Midbrain (tissue), 1 donor: ENCODE measurements at regions not wholly inside any gene's neighbourhood (a gene's known extent, or its start where the extent isn't known, plus 50 kb on each side); places are given as distances from the start of the nearest gene placed in this dataset.
"Not testable (repeated sequence)": the region's sequence is repeated elsewhere in the genome, so short reads cannot be mapped to it uniquely, and the experiment has no call there.

ENCODE experiments used
- DNase-seq: peaks from one replicate; lab custom pipeline; 2025; lab: John Stamatoyannopoulos, UW

- no peak for DNase-seq
Observed at GRCh38 chr4:114087596-114088230, 108.3 kb upstream of the ARSJ start.

- no peak for DNase-seq
Observed at GRCh38 chr4:114088481-114088880, 109.0 kb upstream of the ARSJ start.

DNA sequence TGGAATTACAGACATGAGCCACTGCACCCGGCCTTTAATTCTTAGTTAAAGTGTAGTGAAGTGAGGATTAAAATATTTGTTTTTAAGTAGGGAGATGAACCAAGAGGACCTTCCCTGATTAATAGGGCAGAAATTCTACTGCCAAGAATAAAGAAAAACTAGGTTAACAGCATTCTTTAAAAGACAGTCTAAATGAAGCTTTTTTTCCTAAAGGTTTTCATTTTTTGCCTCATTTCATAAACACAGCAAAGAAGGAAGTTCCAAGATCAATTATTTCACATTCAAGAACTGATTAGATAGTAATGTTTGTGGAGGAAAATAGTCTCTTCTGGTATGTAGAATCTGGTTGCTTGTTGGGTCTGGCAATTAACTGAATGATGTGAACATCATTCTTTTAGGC lies 112.1 kb upstream of the ARSJ start:
- DNase-seq, result no peak

GRCh38 chr4:114093221-114093715 lies 113.8 kb upstream of the ARSJ start:
- DNase-seq, result no peak

DNA sequence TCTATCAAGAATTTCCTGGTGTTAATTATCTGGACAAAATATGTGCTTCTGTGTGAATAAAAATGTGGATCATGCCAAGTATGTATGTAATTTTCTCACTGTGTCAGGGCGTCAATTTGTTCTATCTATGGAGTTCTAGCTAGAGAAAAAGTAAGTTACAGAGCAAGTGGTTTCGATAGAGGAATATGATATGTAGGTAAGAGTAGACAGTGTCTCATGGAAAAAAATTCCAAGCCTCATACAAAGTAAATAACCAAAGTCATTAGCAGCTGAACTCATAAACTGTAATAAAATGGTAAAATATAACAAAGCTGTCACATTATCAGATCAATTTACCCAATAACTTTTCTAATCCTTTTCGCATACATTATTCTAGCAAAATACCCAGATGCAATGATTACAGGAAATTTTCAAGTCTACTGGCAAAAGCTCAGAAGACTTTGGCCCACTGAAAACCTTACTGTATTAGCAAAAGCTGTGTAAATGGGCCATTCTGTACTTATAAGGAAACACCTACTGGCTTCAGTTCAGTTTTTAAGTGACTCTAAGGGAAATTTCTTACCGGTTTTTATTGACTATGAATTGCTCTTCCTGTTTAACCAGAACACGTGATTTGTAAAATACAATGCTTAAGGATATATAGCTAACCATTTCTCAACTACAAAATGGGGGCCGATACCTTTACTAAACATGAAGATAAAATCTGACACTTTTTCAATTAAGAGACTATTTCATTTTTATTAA lies 121.0 kb upstream of the ARSJ start:
- no peak for DNase-seq

- DNase-seq, result no peak
Observed at GRCh38 chr4:114103908-114104307, 124.5 kb upstream of the ARSJ start.

GRCh38 chr4:114108869-114109268 lies 129.4 kb upstream of the ARSJ start:
- DNase-seq, result no peak

DNA sequence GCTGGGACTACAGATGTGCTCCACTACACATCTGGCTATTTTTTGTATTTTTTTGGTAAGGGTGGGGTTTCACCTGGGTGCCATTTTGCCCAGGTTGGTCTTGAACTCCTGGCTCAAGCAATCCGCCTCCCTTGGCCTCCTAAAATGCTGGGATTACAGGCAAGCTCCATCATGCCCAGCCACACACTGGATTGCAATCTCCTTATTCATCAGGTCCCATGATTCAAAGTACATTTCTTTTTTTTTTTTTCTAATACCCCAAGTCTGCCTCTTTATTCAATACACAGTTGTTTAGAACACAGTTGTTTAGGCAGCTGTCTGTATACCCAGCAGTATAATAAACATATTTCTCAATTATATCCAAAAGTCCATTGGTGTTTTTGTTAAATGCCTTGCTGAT lies 130.3 kb upstream of the ARSJ start:
- no peak for DNase-seq

- DNase-seq, result no peak
Observed at GRCh38 chr4:114115526-114115925, 136.1 kb upstream of the ARSJ start.

DNA sequence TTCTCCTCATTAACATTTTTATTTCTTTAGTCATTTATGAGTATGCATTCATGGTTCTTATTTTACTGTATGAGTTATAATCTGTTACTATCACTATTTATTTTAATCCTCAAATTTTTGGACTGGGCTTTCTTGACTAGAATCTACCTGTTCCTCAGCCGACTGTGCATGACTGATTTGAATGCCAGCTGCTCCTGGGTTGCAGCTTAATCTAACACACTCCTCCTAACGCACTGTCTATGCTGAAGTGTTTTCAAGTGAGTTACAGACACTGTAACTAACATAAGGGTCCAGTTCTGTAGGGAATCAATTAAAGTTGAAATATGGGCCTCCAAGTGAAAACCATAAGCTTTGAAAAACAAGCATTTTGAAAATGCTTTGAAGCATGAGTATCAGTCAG lies 137.4 kb upstream of the ARSJ start:
- no peak for DNase-seq

DNA sequence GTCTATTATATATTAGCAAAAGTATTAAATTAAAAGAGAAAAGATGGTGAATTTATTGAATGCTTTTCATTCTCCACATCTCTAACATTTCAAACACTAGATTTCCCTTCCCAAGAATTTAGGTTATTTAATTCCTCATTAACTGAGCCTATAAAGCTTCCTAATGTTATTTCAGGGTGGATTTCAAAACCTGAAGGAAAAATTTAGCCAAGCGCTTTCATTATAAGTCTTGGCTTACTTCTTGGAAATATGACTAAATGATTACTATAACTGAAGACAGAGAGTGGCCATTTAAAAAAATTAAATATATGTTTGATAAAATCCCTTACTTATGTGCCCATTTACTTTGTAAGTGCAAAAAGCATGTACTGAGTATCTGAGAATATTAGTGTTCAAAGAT lies 141.8 kb upstream of the ARSJ start:
- DNase-seq, result no peak

GRCh38 chr4:114132199-114132598 lies 152.8 kb upstream of the ARSJ start:
- DNase-seq, result no peak

GRCh38 chr4:114132830-114133229 lies 153.4 kb upstream of the ARSJ start:
- DNase-seq, result no peak

- DNase-seq, result no peak
Observed at GRCh38 chr4:114136069-114136468, 156.6 kb upstream of the ARSJ start.

GRCh38 chr4:114137984-114138383 lies 158.5 kb upstream of the ARSJ start:
- DNase-seq, result no peak

- no peak for DNase-seq
Observed at GRCh38 chr4:114146947-114147618, 167.6 kb upstream of the ARSJ start.

DNA sequence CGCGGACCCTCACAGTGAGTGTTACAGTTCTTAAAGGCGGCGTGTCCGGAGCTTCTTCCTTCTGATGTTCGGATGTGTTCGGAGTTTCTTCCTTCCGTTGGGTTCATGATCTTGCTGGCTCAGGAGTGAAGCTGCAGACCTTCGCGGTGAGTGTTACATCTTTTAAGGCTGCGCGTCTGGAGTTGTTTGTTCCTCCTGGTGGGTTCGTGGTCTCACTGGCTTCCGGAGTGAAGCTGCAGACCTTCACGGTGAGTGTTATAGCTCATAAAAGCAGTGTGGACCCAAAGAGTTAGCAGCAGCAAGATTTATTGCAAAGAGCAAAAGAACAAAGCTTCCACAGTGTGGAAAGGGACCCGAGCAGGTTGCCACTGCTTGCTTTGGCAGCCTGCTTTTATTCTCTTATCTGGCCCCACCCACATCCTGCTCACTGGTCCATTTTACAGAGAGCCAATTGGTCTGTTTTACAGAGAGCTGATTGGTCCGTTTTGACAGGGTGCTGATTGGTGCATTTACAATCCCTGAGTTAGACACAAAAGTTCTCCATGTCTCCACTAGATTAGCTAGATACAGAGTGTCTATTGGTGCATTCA lies 168.3 kb upstream of the ARSJ start:
- not testable (repeated sequence) for DNase-seq

- DNase-seq, result not testable (repeated sequence)
Observed at GRCh38 chr4:114148372-114149070, 169.1 kb upstream of the ARSJ start.

DNA sequence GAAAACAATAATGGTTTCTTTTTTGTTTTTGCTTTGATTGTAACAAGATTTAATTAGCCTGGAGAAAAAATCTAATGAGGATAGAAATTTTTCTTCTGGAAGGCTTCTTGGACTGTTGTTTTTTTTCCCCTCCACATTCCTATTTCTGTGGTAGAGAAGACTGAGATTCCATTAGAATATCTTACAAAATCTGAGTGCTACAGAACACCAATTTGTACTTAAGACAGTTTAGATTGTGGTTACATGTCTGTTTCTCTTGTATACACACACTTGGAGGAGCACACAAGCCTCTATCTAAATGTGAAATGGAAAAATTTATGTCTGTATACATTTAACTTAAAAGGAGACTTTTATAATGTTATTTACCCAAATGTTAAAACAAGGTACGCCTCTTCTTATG lies 176.9 kb upstream of the ARSJ start:
- DNase-seq, result no peak

DNA sequence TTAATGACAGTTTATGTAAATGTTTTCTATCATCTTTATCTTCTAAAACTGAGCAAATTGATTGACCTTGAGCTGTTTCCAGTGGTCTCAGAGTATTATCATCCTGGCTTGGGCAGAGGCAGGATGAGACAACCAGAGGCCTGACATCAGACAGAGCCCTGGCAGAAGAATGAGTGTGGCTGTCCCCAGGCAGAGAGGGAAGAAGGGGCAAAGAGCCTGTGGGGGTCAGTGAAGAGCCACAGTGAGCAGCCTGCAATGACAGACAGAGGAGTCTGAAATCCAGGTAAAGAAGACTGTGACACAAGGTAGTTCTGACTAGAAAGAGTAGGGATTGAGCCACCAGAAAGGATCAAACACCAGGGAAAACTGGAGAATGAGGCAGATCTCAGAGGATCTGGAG lies 182.4 kb upstream of the ARSJ start:
- no peak for DNase-seq

- DNase-seq, result no peak
Observed at GRCh38 chr4:114163051-114163450, 183.6 kb upstream of the ARSJ start.

- no peak for DNase-seq
Observed at GRCh38 chr4:114173968-114174367, 194.5 kb upstream of the ARSJ start.
